ENCODE measurements at regions not wholly inside any gene's neighbourhood (a gene's known extent, or its start where the extent isn't known, plus 50 kb on each side); places are given as distances from the start of the nearest gene placed in this dataset.
A peak's percentile ranks its signal among the peaks of the same experiment; 100 is the strongest.

DNA sequence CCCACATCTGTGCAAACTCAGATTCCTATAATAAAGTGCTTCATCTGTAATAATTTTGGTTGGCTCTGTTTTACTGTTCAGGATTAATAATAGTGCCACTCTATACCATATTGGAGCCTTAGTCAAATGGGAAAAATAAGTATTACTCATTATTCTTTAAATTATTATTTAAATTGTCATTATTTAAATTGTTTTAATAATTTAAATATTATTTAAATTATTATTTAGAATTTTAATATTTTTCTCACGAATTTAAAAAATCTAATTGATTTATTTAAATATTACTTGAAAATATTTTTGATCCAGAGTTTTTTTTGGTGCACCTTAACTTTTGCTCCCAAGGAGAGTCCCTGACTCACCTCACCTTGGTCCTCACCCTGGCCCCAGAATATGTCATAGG is 245.7 kb upstream of the MDGA2 start:
- H4K8ac ChIP-seq (ENCODE audit: low read depth, low read length) = no peak overlapping the region
- no peak overlapping the region for H3K18ac ChIP-seq (ENCODE audit: low read length)
- H3K4me2 ChIP-seq (ENCODE audit: low read length) = no peak overlapping the region
- H3K79me1 ChIP-seq (ENCODE audit: low read length) = no peaks in the 10 kb centered on the region
- no peak overlapping the region for H3K9ac ChIP-seq (ENCODE audit: low read length)
- H2BK5ac ChIP-seq (ENCODE audit: low read depth, low read length, poor library complexity) = no peak overlapping the region
- no peak overlapping the region for H3K4me3 ChIP-seq (ENCODE audit: low read depth, low read length)
- H2BK120ac ChIP-seq (ENCODE audit: insufficient read depth, low read length, poor library complexity) = no peak overlapping the region
- H3K27me3 ChIP-seq (ENCODE audit: insufficient read depth, low read length) = no peaks in the 10 kb centered on the region
- DNase-seq = no peak
- no peaks in the 10 kb centered on the region for H3K9me3 ChIP-seq (ENCODE audit: insufficient read depth, low read depth, low read length)
- H4K91ac ChIP-seq (ENCODE audit: low read depth, low read length) = no peak overlapping the region
- H3K27ac ChIP-seq (ENCODE audit: low read depth, low read length) = no peak overlapping the region
- H3K14ac ChIP-seq (ENCODE audit: low read length) = no peak overlapping the region
- no peaks in the 10 kb centered on the region for H3K36me3 ChIP-seq (ENCODE audit: control insufficient read depth in 1 of 2, insufficient read depth in 2 of 2, low read length in 2 of 2)
- no peak overlapping the region for H3K4ac ChIP-seq (ENCODE audit: low read depth, low read length)
- H3K23ac ChIP-seq (ENCODE audit: low read length) = no peak overlapping the region
- H3K79me2 ChIP-seq (ENCODE audit: control insufficient read depth, insufficient read depth, low read length, poor library complexity) = no peaks in the 10 kb centered on the region
- H2AK5ac ChIP-seq (ENCODE audit: low read length) = no peak overlapping the region
- no peak overlapping the region for H2BK12ac ChIP-seq (ENCODE audit: low read length)
- WGBS (ENCODE audit: extremely low coverage, insufficient coverage, insufficient read length) = no CpG with 5 or more reads among the region's 1 CpG
- no peak overlapping the region for H4K12ac ChIP-seq (ENCODE audit: low read depth, low read length)
- no peak overlapping the region for H2AFZ ChIP-seq (ENCODE audit: insufficient read depth, low read length, poor library complexity)
- H3K4me1 ChIP-seq (ENCODE audit: control insufficient read depth in 1 of 2, insufficient read depth in 2 of 2, low read length in 2 of 2) = no peaks in the 10 kb centered on the region

DNA sequence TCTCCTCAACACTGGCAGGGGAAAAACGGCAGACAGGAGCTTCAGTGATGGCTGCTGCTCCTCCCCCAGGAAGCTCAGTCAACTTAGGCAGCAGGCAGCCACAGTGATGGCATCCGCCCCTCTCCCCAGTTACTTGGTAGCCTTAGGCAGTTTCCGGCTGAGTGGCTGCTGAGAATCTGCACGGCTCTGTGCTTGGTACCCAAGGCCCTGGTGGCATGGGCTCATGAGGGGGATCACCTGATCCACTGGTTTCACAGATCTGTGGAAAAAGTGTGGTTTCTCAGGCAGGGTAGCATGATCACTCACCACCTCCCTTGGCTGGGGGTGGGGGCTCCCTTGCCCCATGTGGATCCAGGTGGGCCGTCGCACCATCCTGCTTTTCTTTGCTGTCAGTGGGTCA is 244.6 kb upstream of the MDGA2 start:
- Histone ChIP-seq H3K23ac (ENCODE audit: low read length) (no peak overlapping the region), H2AK5ac (ENCODE audit: low read length) (no peak overlapping the region), H4K12ac (ENCODE audit: low read depth, low read length) (no peak overlapping the region), H2AFZ (ENCODE audit: insufficient read depth, low read length, poor library complexity) (no peak overlapping the region), H4K8ac (ENCODE audit: low read depth, low read length) (no peak overlapping the region), H3K4me1 (ENCODE audit: control insufficient read depth in 1 of 2, insufficient read depth in 2 of 2, low read length in 2 of 2) (no peaks in the 10 kb centered on the region), H3K4ac (ENCODE audit: low read depth, low read length) (no peak overlapping the region), H3K27ac (ENCODE audit: low read depth, low read length) (no peak overlapping the region), H3K36me3 (ENCODE audit: control insufficient read depth in 1 of 2, insufficient read depth in 2 of 2, low read length in 2 of 2) (no peaks in the 10 kb centered on the region), H2BK12ac (ENCODE audit: low read length) (no peak overlapping the region), H2BK5ac (ENCODE audit: low read depth, low read length, poor library complexity) (no peak overlapping the region), H2BK120ac (ENCODE audit: insufficient read depth, low read length, poor library complexity) (no peak overlapping the region), H3K9ac (ENCODE audit: low read length) (peak overlapping the region; percentile 46), H3K14ac (ENCODE audit: low read length) (no peak overlapping the region), H3K9me3 (ENCODE audit: insufficient read depth, low read depth, low read length) (no peaks in the 10 kb centered on the region), H3K79me1 (ENCODE audit: low read length) (no peaks in the 10 kb centered on the region), H3K4me3 (ENCODE audit: low read depth, low read length) (no peak overlapping the region), H3K4me2 (ENCODE audit: low read length) (no peak overlapping the region), H3K18ac (ENCODE audit: low read length) (no peak overlapping the region), H4K91ac (ENCODE audit: low read depth, low read length) (no peak overlapping the region), H3K79me2 (ENCODE audit: control insufficient read depth, insufficient read depth, low read length, poor library complexity) (no peaks in the 10 kb centered on the region), H3K27me3 (ENCODE audit: insufficient read depth, low read length) (no peaks in the 10 kb centered on the region)
- DNase-seq = no peak
- WGBS (ENCODE audit: extremely low coverage, insufficient coverage, insufficient read length) = no CpG with 5 or more reads among the region's 6 CpGs

DNA sequence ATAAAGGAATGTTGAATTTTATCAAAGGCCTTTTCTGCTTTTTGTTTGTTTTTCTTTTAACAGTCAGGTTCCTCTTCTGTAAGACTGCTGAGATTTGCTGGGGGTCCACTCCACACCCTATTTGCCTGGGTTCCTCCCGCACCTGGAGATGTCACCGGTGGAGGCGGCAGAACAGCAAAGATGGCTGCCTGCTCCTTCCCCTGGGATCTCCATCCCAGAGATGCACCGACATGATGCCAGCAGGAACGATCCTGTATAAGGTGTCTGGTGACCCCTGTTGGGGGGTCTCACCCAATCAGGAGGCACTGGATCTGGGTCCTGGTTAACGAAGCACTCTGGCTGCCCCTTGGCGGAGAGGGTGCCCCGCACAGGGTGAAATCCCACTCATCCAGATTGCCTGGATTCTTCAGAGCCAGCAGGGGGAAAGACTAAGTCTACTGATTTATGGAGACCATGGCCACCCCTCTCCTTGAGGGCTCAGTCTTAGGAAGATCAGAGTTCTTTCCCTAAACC is 244.0 kb upstream of the MDGA2 start:
- no peak overlapping the region for H2BK120ac ChIP-seq (ENCODE audit: insufficient read depth, low read length, poor library complexity)
- H3K79me2 ChIP-seq (ENCODE audit: control insufficient read depth, insufficient read depth, low read length, poor library complexity) = no peaks in the 10 kb centered on the region
- no peak overlapping the region for H2AK5ac ChIP-seq (ENCODE audit: low read length)
- H3K14ac ChIP-seq (ENCODE audit: low read length) = no peak overlapping the region
- DNase-seq = no peak
- H3K36me3 ChIP-seq (ENCODE audit: control insufficient read depth in 1 of 2, insufficient read depth in 2 of 2, low read length in 2 of 2) = no peaks in the 10 kb centered on the region
- H3K4me1 ChIP-seq (ENCODE audit: control insufficient read depth in 1 of 2, insufficient read depth in 2 of 2, low read length in 2 of 2) = no peaks in the 10 kb centered on the region
- H2BK12ac ChIP-seq (ENCODE audit: low read length) = no peak overlapping the region
- H3K27me3 ChIP-seq (ENCODE audit: insufficient read depth, low read length) = no peaks in the 10 kb centered on the region
- no peak overlapping the region for H3K4ac ChIP-seq (ENCODE audit: low read depth, low read length)
- H3K4me2 ChIP-seq (ENCODE audit: low read length) = no peak overlapping the region
- no peak overlapping the region for H3K23ac ChIP-seq (ENCODE audit: low read length)
- H3K18ac ChIP-seq (ENCODE audit: low read length) = no peak overlapping the region
- no peak overlapping the region for H2AFZ ChIP-seq (ENCODE audit: insufficient read depth, low read length, poor library complexity)
- no peak overlapping the region for H3K27ac ChIP-seq (ENCODE audit: low read depth, low read length)
- H3K9ac ChIP-seq (ENCODE audit: low read length) = no peak overlapping the region
- H4K91ac ChIP-seq (ENCODE audit: low read depth, low read length) = no peak overlapping the region
- H4K12ac ChIP-seq (ENCODE audit: low read depth, low read length) = no peak overlapping the region
- no peak overlapping the region for H3K4me3 ChIP-seq (ENCODE audit: low read depth, low read length)
- no peak overlapping the region for H4K8ac ChIP-seq (ENCODE audit: low read depth, low read length)
- no peaks in the 10 kb centered on the region for H3K9me3 ChIP-seq (ENCODE audit: insufficient read depth, low read depth, low read length)
- WGBS (ENCODE audit: extremely low coverage, insufficient coverage, insufficient read length) = no CpG with 5 or more reads among the region's 8 CpGs
- no peaks in the 10 kb centered on the region for H3K79me1 ChIP-seq (ENCODE audit: low read length)
- no peak overlapping the region for H2BK5ac ChIP-seq (ENCODE audit: low read depth, low read length, poor library complexity)

DNA sequence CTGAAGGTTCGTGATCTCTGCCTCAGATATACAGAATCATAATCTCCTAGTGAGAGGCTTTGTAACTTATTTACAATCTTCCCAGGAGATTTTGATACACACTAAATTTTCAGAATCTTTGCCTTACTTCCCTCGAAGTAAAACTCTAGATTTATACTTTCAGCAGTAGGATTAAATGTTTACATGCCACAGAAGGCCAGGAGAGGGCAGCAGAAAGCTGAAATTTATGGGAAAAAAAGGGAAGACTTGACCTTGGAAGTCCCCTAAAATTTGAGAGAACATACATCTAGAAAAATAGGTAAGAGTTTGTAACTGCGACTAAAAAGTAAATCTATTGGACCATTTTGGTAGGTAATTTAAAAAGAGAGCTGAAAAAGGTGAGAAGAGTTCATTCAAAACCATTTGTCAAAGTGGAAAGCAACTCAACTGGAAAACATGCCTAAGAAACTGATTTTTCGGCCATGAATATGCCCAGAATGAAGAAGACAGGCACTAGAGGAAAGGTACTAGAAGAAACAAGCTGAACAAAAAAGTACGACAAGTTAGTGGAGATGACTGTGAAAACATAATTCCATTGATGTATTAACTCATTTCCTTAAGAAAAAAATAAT is 242.0 kb upstream of the MDGA2 start:
- Histone ChIP-seq H3K27me3 (ENCODE audit: insufficient read depth, low read length) (no peaks in the 10 kb centered on the region), H3K4me1 (ENCODE audit: control insufficient read depth in 1 of 2, insufficient read depth in 2 of 2, low read length in 2 of 2) (no peaks in the 10 kb centered on the region), H3K14ac (ENCODE audit: low read length) (no peak overlapping the region), H3K4me2 (ENCODE audit: low read length) (no peak overlapping the region), H3K9ac (ENCODE audit: low read length) (no peak overlapping the region), H4K8ac (ENCODE audit: low read depth, low read length) (no peak overlapping the region), H3K4ac (ENCODE audit: low read depth, low read length) (no peak overlapping the region), H3K79me1 (ENCODE audit: low read length) (no peaks in the 10 kb centered on the region), H3K9me3 (ENCODE audit: insufficient read depth, low read depth, low read length) (no peaks in the 10 kb centered on the region), H3K27ac (ENCODE audit: low read depth, low read length) (no peak overlapping the region), H2BK120ac (ENCODE audit: insufficient read depth, low read length, poor library complexity) (no peak overlapping the region), H2AK5ac (ENCODE audit: low read length) (no peak overlapping the region), H4K91ac (ENCODE audit: low read depth, low read length) (no peak overlapping the region), H3K18ac (ENCODE audit: low read length) (no peak overlapping the region), H3K79me2 (ENCODE audit: control insufficient read depth, insufficient read depth, low read length, poor library complexity) (no peaks in the 10 kb centered on the region), H4K12ac (ENCODE audit: low read depth, low read length) (no peak overlapping the region), H2BK12ac (ENCODE audit: low read length) (no peak overlapping the region), H2BK5ac (ENCODE audit: low read depth, low read length, poor library complexity) (no peak overlapping the region), H3K23ac (ENCODE audit: low read length) (no peak overlapping the region), H3K36me3 (ENCODE audit: control insufficient read depth in 1 of 2, insufficient read depth in 2 of 2, low read length in 2 of 2) (no peaks in the 10 kb centered on the region), H3K4me3 (ENCODE audit: low read depth, low read length) (no peak overlapping the region), H2AFZ (ENCODE audit: insufficient read depth, low read length, poor library complexity) (no peak overlapping the region)
- peak in 1 of 2 donors; percentile 62 for DNase-seq
- WGBS (ENCODE audit: extremely low coverage, insufficient coverage, insufficient read length) = no CpG with 5 or more reads among the region's 5 CpGs
